Cardiac muscle cell (in vitro differentiated cells and primary cell): ENCODE measurements at regions not wholly inside any gene's neighbourhood (a gene's known extent, or its start where the extent isn't known, plus 50 kb on each side); places are given as distances from the start of the nearest gene placed in this dataset.
A peak's percentile ranks its signal among the peaks of the same experiment; 100 is the strongest.

Experiments used
- DNase-seq, 2 donors: peaks; one replicate each; pipeline versions ENCODE4 v3.0.0 to v3.0.0-alpha.2; 2010 to 2017; ENCODE audit warnings: low read depth in 1 of 2, low spot score in 1 of 2
- H3K27ac ChIP-seq: fragments of 200-600 bp; sonication (generic); 2 replicates; pipeline ENCODE4 v1.5.1; 2016
- H3K27me3 ChIP-seq: fragments of 200-600 bp; sonication (generic); 2 replicates; pipeline ENCODE4 v1.6.0; 2016; ENCODE audit warnings: control low read depth
- H3K36me3 ChIP-seq: fragments of 200-600 bp; sonication (generic); 2 replicates; pipeline ENCODE4 v1.5.1; 2016; ENCODE audit warnings: control low read depth
- H3K4me1 ChIP-seq: fragments of 200-600 bp; sonication (generic); 2 replicates; pipeline ENCODE4 v1.8.1; 2017; ENCODE audit warnings: low read depth, mild to moderate bottlenecking, mixed run types
- H3K4me3 ChIP-seq: fragments of 200-600 bp; sonication (generic); 2 replicates; pipeline ENCODE4 v1.5.1; 2016; ENCODE audit warnings: mild to moderate bottlenecking
- H3K9me3 ChIP-seq: fragments of 200-600 bp; sonication (generic); 2 replicates; pipeline ENCODE4 v1.5.1; 2017; ENCODE audit warnings: low read depth, mild to moderate bottlenecking, control low read depth
- CTCF ChIP-seq: IDR thresholded peaks from 2 replicates; pipeline ENCODE4 v1.5.1; 2012; ENCODE audit warnings: low read depth, mild to moderate bottlenecking, low read length

- peak; percentile 77 for TF ChIP-seq CTCF
- Histone ChIP-seq H3K4me1 (no peaks in the 10 kb centered on the region), H3K27ac (no peak overlapping the region), H3K4me3 (no peak overlapping the region), H3K9me3 (no peaks in the 10 kb centered on the region), H3K27me3 (no peaks in the 10 kb centered on the region), H3K36me3 (no peaks in the 10 kb centered on the region)
- peak; percentile 83 to 87 for DNase-seq
Measured at GRCh38 chr18:60549338-60549960, 176.9 kb upstream of the MC4R start.

GRCh38 chr18:60552948-60553347 lies 180.4 kb upstream of the MC4R start:
- H3K27ac ChIP-seq: no peak overlapping the region
- H3K27me3 ChIP-seq: no peaks in the 10 kb centered on the region
- no peaks in the 10 kb centered on the region for H3K4me1 ChIP-seq
- DNase-seq: no peak
- no peak overlapping the region for H3K4me3 ChIP-seq
- H3K36me3 ChIP-seq: no peaks in the 10 kb centered on the region
- H3K9me3 ChIP-seq: no peaks in the 10 kb centered on the region
- no peak for TF ChIP-seq CTCF

GRCh38 chr18:60554967-60555366 lies 182.4 kb upstream of the MC4R start:
- DNase-seq: no peak
- no peaks in the 10 kb centered on the region for H3K36me3 ChIP-seq
- H3K9me3 ChIP-seq: no peaks in the 10 kb centered on the region
- no peak overlapping the region for H3K4me3 ChIP-seq
- no peaks in the 10 kb centered on the region for H3K27me3 ChIP-seq
- TF ChIP-seq CTCF: no peak
- H3K27ac ChIP-seq: no peak overlapping the region
- H3K4me1 ChIP-seq: no peaks in the 10 kb centered on the region

GRCh38 chr18:60555625-60556024 lies 183.1 kb upstream of the MC4R start:
- H3K4me3 ChIP-seq: no peak overlapping the region
- DNase-seq: no peak
- no peak overlapping the region for H3K27ac ChIP-seq
- no peak for TF ChIP-seq CTCF
- H3K36me3 ChIP-seq: no peaks in the 10 kb centered on the region
- H3K4me1 ChIP-seq: no peaks in the 10 kb centered on the region
- no peaks in the 10 kb centered on the region for H3K27me3 ChIP-seq
- no peaks in the 10 kb centered on the region for H3K9me3 ChIP-seq

GRCh38 chr18:60556326-60556725 lies 183.8 kb upstream of the MC4R start:
- Histone ChIP-seq H3K36me3 (no peaks in the 10 kb centered on the region), H3K4me3 (no peak overlapping the region), H3K9me3 (no peaks in the 10 kb centered on the region), H3K27ac (no peak overlapping the region), H3K4me1 (no peaks in the 10 kb centered on the region), H3K27me3 (no peaks in the 10 kb centered on the region)
- no peak for TF ChIP-seq CTCF
- DNase-seq: no peak
